ENCODE measurements at regions not wholly inside any gene's neighbourhood (a gene's known extent, or its start where the extent isn't known, plus 50 kb on each side); places are given as distances from the start of the nearest gene placed in this dataset.

DNA sequence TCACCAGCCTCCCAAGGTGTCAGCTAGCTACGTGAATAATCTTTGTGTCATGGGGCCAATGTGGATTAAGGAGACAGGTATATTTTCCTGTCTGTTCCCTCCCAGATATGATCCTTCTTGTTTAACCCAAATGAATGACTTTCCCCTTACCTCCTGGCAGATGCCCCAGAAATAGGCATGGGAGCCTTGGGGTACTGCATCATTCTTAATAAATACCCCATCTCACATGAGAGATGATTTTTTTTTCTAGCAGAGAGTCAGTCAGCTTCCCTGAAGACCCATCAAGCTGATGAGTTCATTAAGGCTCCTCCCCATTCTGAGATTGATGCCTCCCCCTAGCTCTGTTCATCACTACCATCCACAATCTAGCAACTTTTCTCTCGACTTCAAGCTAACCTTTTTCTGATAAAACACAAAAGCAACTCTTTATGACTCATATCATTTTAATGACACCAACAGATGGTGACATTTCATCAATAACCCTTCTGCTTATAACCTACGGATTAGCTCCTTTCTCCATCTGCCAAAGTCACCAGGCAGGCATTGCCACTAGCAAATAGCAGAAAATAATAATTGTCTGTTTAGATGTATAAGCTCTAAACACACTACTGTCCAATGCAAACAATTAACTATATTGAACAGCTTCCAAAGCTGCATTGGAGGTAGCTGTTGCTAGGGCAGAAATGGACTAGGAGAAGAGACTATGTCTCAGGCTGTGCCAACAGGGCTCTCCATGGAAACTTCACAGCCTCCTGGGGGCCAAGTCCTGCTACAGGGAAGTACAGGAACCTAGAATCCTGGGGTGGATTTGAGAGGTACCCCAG, 143.7 kb downstream of the ACER2 start:
- TF ChIP-seq, protein P1, sequence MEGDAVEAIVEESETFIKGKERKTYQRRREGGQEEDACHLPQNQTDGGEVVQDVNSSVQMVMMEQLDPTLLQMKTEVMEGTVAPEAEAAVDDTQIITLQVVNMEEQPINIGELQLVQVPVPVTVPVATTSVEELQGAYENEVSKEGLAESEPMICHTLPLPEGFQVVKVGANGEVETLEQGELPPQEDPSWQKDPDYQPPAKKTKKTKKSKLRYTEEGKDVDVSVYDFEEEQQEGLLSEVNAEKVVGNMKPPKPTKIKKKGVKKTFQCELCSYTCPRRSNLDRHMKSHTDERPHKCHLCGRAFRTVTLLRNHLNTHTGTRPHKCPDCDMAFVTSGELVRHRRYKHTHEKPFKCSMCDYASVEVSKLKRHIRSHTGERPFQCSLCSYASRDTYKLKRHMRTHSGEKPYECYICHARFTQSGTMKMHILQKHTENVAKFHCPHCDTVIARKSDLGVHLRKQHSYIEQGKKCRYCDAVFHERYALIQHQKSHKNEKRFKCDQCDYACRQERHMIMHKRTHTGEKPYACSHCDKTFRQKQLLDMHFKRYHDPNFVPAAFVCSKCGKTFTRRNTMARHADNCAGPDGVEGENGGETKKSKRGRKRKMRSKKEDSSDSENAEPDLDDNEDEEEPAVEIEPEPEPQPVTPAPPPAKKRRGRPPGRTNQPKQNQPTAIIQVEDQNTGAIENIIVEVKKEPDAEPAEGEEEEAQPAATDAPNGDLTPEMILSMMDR (IDR thresholded peaks at IDR 0.05; ENCODE audit: control extremely low read depth, extremely low read depth, low read depth, missing control alignments), result no peak
- ChIA-PET CTCF (interaction anchor here (1.2 to 1.5 kb wide), 3 partner anchors 16 to 106 kb away, joined by 3 to 4 read pairs (median 3); no protein-coding TSS in a partner anchor), POLR2A (no interaction called here)
- no peak for DNase-seq (ENCODE audit: extremely low spot score)

DNA sequence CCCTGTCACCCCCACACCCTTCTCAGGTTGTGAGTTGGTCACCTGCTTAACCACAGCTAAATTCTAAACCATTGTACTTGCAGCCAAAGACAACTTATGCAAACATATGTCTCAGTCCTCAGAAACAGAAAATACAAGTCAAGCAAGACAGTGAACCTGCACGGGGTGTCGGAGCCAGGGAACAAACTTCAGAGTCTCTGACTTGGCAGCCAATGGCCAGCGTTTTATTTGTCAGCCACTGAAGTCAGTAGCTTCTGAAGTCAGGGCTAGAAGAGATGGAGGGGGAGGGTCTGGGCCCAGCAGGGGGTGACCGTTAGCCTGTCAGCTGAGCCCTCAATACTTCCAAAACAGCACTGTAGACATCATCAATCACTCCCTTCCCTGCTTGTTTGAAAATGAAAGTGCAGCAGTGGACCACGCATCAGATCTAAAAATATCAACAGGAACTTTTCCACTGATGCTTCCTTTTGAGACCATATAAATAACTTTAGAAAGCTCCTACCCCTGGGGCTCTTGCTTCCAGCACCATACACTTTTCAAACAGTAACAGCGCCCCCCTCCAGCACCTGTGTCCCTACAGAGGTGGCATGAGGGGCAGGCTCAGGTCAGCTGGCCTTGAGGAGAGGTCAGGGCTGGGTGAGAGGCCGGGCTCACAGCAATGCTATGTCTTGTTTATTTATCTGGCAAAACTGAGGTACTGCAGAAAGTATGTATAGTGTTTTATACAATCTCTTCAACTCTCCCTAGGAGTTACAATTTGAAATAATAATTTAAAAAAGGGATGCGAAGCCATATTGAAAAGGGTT, 142.5 kb downstream of the ACER2 start:
- DNase-seq (ENCODE audit: extremely low spot score), result peak; percentile 17
- ChIA-PET POLR2A (no interaction called here), CTCF (interaction anchor here (0.8 to 1.2 kb wide), 5 partner anchors 8 to 92 kb away, joined by 3 to 4 read pairs (median 3); no protein-coding TSS in a partner anchor)
- TF ChIP-seq, protein P1 (IDR thresholded peaks at IDR 0.05; ENCODE audit: control extremely low read depth, extremely low read depth, low read depth, missing control alignments), result peak; percentile 13

DNA sequence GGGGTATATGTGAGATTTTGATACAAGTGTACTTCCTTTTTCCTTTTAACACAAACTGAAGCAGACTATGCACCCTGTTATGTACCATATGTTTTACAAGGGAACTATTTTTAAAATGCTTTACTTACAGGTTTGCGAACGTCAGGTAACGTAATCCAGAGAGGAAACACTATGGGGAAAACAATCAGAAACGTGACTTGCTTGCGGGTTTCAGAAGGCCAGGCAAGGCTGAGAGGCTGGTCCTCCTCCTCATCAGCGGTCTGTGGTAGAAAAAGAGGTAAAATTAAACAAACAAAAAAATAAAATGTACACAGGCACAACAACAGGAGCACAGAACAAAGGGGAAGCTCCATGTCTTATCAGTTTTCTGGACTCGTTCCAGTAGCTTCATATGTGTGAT, 141.2 kb downstream of the ACER2 start:
- POLR2A ChIA-PET, result no interaction called here
- DNase-seq (ENCODE audit: extremely low spot score), result no peak

DNA sequence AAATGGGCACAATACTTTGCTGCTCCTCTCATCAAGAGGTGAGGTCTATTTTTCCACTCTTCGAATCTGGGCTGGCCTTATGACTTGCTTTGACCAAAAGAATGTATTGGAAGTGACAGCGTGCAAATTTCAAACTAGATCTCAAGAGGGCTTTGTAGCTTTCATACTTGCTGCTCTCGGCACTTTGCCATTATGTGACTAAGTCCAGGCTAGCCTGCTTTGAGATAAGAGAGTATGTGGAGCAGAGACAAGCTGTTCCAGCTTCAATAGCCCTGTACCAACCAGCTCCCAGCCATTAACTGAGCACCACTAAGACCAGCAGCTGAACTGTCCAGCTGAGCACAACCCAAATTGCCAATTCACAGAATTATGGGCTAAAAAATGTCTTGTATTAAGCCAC, 124.6 kb downstream of the ACER2 start:
- ChIA-PET POLR2A (interaction anchor here (0.6 kb wide), 1 partner anchor 371 kb away, joined by 6 read pairs; no protein-coding TSS in a partner anchor), CTCF (interaction anchor here (1.6 kb wide), 1 partner anchor 13 kb away, joined by 5 read pairs; no protein-coding TSS in a partner anchor)
- DNase-seq (ENCODE audit: extremely low spot score), result no peak
- TF ChIP-seq, protein P1 (IDR thresholded peaks at IDR 0.05; ENCODE audit: control extremely low read depth, extremely low read depth, low read depth, missing control alignments), result no peak

More for the DNA sequence above, 141.2 kb downstream of the ACER2 start:
- TF ChIP-seq, protein P1 (IDR thresholded peaks at IDR 0.05; ENCODE audit: control extremely low read depth, extremely low read depth, low read depth, missing control alignments), result no peak
- CTCF ChIA-PET, result interaction anchor here (0.8 kb wide), 1 partner anchor 32 kb away, joined by 3 read pairs; no protein-coding TSS in a partner anchor

DNA sequence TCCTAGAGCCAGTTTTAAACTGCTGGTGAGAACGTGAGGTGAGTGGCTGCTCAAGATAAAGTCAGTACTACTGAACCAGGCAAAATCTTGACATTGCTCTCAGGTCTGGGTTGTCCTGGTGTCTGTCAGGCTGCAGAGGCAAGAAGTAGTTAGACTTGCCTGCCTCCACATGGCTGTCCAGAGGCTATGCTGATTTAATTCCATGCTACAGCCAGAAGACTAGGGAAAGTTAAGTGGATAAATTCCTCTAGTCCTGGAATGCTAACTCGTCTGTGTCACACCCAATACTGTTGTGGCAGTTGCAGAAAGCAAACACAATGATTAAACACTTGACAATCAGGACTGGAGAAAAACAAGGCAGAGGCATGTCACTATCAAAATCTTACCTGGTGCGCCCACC, 118.9 kb downstream of the ACER2 start:
- TF ChIP-seq, protein P1 (IDR thresholded peaks at IDR 0.05; ENCODE audit: control extremely low read depth, extremely low read depth, low read depth, missing control alignments), result no peak
- CTCF ChIA-PET, result no interaction called here

DNA sequence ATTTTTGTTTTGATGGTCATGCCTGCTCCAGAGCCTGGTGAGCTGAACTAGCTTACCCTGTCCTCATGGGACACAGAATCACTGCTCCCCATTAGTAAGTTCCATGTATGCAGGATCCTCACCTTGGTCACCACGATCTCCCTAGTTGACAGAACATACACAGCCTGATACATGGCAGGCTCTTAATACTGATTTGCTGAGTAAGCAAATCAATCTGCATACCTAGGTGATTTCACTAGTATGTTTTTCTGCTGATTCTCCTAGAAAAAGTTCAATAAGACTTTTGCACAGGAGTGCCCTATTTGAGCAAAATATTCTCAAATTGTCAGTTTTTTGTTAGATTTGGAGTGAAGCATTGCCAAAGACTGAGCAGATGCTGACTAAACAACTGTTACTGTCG, 113.7 kb downstream of the ACER2 start:
- CTCF ChIA-PET, result interaction anchor here (1.1 kb wide), 1 partner anchor 12 kb away, joined by 3 read pairs; no protein-coding TSS in a partner anchor
- TF ChIP-seq, protein P1 (IDR thresholded peaks at IDR 0.05; ENCODE audit: control extremely low read depth, extremely low read depth, low read depth, missing control alignments), result no peak
- DNase-seq (ENCODE audit: extremely low spot score), result no peak
- POLR2A ChIA-PET, result no interaction called here

More for the DNA sequence above, 118.9 kb downstream of the ACER2 start:
- POLR2A ChIA-PET, result no interaction called here
- DNase-seq (ENCODE audit: extremely low spot score), result no peak

All from GM10248 (cell line).